IPS-NIHi7 (cell line): ENCODE measurements at regions not wholly inside any gene's neighbourhood (a gene's known extent, or its start where the extent isn't known, plus 50 kb on each side); places are given as distances from the start of the nearest gene placed in this dataset.

Experiments used
- DNase-seq: peaks from one replicate; pipeline ENCODE4 v3.0.0; 2012; ENCODE audit warnings: mixed read lengths; ENCODE audit errors: extremely low spot score

- DNase-seq = no peak
These were observed 681.6 kb downstream of the TBC1D22A start for GRCh38 chr22:47443836-47444745.

- DNase-seq = no peak
These were observed 680.4 kb downstream of the TBC1D22A start for GRCh38 chr22:47442821-47443220.

DNA sequence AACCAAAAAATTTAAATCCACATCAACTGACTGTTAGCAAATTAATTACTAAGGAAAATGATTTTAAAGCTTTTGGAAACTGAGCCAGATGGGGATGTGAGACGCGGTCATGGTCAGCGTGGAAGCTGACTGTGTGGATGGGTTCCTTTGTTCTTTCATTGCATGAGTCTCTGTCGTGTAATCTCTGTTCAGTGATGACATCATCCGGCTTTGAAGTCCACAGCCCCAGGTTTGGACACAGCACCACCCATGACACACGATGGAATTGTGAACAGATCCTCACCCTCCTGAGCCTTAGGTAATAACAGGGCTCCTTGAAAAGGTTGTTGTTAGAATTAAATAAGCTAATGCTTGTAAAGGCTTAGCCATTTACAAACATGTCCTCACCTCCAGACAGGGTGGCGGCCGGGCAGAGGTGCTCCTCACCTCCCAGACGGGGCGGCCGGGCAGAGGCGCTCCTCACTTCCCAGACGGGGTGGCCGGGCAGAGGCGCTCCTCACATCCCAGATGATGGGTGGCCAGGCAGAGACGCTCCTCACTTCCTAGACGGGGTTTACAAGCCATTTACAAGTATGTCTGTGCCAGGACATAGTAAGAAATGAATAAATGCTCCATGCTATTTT is 677.3 kb downstream of the TBC1D22A start:
- no peak for DNase-seq

- DNase-seq = no peak
These were observed 675.2 kb downstream of the TBC1D22A start for GRCh38 chr22:47437636-47438035.

- no peak for DNase-seq
These were observed 674.7 kb downstream of the TBC1D22A start for GRCh38 chr22:47437110-47437509.

DNA sequence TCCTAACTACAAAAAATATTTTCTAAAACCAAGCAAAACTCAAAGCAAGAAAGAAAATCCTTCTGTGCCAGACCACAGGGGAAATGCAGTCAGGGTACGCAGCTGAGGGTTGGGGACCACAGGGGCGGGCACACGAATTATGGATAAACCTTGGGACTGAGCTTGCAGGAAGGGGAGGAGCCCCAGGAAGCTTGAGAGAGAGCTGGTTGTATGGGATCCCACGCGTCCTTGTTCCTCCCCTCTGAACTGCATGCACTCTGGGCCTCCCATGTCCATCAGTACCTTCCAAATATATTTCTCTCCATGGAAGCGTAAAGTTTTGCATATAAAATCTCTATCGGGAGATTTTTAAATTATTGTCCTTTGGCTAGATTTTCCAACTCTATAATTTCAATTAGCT is 673.4 kb downstream of the TBC1D22A start:
- DNase-seq = peak; percentile 2

GRCh38 chr22:47435204-47435487 is 672.7 kb downstream of the TBC1D22A start:
- DNase-seq = peak; percentile 5

- peak; percentile 5 for DNase-seq
These were observed 672.1 kb downstream of the TBC1D22A start for GRCh38 chr22:47434336-47435203.

GRCh38 chr22:47433627-47434026 is 671.2 kb downstream of the TBC1D22A start:
- DNase-seq = peak; percentile 2

DNA sequence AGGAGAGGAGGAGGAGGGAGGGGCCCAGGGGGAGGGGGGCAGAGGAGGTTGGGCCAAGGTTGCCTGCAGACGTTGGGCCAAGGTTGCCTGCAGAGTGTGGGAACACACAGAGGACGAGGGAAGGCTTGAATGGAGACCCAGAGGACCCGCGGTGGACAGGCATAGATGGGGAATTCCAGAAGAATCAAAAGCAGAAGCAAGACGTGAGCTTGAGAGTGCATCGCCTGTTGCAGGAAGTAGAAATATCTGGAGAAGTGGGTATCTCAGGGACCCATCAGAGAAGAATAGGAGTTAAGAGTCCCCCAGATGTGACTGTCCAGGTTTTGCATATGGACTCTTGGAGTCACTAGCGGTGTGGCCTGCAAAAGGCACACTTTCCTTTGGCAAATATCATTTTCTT is 670.2 kb downstream of the TBC1D22A start:
- DNase-seq = peak; percentile 3

DNA sequence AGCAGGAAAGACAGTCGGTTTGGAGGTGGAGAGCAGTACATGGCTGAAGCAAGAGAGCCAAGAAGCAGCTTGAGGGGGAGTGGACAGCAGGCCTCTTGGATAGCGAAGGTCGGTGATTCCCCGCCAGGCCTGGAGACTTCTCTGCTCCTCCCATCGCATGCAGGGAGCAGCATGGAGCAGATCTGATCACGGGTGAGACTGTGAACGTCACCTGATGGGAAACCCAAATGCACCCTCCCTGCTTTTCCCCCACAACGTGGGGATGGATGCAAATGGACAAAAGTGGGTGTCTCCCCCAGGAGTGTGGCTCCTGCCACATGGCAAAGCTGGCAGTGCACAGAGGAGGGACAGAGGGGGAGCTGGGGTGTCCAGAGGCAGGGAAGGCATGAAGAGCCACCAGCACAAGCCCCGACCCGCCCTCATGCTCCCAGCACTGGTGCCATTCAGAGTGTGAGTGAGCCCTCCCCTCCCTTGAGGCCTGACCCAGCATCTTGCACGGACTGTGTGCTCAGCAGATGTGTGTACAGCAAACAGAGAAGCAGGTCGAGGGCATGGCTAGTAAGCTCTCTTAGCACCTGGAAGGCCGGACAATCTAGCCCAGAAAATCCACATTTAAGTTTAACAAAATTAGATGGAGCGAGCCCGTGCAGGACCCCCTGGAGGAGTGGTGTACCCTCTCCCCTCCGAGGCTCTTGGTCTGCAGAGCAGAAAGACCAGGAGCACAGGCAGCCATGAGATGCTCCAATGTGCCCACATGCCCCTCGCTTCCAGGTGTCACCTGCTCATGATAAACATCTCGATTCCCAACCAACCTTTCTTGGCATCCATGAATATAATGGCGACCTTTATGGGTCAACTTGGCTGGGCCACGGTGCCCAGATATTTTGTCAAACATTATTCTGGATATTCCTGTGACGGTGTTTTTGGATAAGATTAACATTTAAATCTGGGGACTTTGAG is 661.7 kb downstream of the TBC1D22A start:
- no peak for DNase-seq

GRCh38 chr22:47423266-47423665 is 660.8 kb downstream of the TBC1D22A start:
- no peak for DNase-seq

DNA sequence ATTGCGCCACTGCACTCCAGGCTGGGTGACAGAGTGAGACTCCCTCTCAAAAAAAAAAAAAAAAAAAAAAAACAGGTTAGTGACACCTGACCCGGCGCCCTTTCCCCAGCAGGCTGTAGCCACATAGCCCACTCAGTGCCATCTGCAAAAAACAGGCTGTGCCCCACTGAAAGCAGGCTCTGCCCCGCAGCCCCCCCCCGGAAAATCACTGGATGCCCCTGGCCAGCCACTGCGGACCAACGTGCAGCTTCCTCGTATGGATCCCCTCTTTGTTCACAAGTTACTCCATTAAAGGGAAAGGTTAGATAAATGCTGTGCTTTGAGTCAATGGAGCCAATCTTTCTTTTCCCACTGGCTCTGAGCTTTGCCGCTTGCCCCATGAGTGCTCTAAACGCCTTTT is 660.3 kb downstream of the TBC1D22A start:
- no peak for DNase-seq

DNA sequence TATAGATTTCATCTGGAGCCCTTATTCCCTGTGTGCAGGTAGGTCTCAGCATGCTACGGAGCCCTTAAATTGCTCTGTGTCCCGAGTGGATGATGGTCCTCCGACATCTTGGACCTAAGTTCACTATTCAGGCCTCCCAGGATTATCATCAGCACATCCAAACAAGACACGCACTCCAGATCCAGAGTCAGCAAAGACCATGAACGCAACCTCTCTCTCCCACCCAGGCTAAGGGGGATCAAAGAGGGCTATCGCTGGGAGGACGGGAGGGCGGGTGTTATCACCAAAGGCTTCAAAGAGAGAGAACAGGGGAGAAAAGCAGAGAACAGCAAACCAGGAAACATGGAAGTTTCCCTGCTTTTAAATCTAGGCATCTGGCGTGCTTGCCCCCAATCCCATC is 659.4 kb downstream of the TBC1D22A start:
- DNase-seq = no peak

- no peak for DNase-seq
These were observed 657.8 kb downstream of the TBC1D22A start for GRCh38 chr22:47420211-47420610.

GRCh38 chr22:47419239-47419638 is 656.8 kb downstream of the TBC1D22A start:
- DNase-seq = peak; percentile 6

DNA sequence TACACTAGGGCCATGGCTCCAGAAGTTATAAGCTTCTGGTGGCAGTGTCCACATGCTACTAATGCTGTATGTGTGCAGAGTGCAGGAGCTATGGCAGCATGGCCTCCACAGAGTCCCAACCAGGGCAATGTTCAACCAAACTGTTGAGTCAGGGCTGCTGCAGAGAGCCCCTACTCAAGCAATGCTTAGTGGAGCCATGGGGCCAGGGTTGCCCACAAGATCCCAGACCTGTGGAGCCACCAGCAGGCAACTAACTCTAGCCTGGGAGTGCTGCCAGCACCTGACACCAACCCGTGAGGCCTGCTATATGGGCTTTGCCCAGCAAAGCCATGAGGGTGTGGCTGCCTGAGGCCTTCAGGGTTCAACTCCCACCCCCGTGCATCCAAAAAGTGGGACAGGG is 655.2 kb downstream of the TBC1D22A start:
- no peak for DNase-seq

GRCh38 chr22:47411006-47411405 is 648.6 kb downstream of the TBC1D22A start:
- no peak for DNase-seq

DNA sequence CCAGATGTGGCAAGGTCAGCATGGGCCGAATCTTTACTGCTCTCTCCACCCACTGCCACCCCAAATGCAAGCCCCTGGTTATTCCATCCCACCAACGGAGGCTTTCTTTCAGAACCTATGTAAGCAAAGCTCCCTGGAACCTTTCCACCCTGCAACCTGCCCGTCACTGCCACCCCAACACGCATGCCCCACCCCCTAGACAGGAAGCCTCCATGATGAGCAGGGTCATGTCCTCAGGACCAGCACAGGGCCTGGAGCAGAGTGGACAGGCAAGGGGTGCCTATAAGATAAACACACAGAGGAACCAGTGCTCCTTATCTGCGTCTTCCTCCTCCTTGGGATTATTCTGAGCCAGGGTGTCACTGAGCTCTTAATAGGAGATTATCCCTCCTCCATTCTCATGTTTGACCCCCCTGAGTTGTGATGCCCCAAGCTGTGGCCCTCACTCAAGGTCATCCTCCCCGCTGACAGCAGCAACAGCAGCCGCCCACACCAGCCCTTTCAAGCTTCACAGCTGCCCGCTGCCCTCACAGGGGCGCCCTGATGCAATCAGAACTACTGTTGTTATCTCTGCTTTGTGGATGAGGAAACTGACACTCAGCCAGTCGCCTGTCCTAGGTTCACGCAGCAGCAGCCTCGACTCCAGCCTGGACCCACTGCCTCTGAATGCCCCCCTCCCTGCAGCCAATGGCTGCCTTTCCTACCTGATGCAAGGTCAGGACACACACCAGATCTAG is 647.3 kb downstream of the TBC1D22A start:
- no peak for DNase-seq

- DNase-seq = no peak
These were observed 646.0 kb downstream of the TBC1D22A start for GRCh38 chr22:47408409-47408808.
